Astrocyte (in vitro differentiated cells and primary cell): ENCODE measurements at regions not wholly inside any gene's neighbourhood (a gene's known extent, or its start where the extent isn't known, plus 50 kb on each side); places are given as distances from the start of the nearest gene placed in this dataset.

Source experiments
- DNase-seq: peaks from one replicate; pipeline ENCODE4 v3.0.0-alpha.2; 2010; ENCODE audit warnings: low read depth
- FAIRE-seq: peaks from 2 replicates; lab custom pipeline; 2011; peaks lifted over from hg19 to GRCh38; lab: Jason Lieb, UNC
- H2AFZ ChIP-seq: 2 replicates; pipeline ENCODE4 v1.6.0; 2012; ENCODE audit warnings: low read depth, low read length, inconsistent platforms
- H3K27ac ChIP-seq: 2 replicates; pipeline ENCODE4 v1.5.1; 2011; ENCODE audit warnings: low read depth, low read length, inconsistent platforms
- H3K27me3 ChIP-seq: 2 replicates; pipeline ENCODE4 v1.6.0; 2011; ENCODE audit warnings: low read length, inconsistent platforms; ENCODE audit not compliant: insufficient read depth
- H3K36me3 ChIP-seq: 2 replicates; pipeline ENCODE4 v1.5.1; 2011; ENCODE audit warnings: low read length, inconsistent platforms; ENCODE audit not compliant: insufficient read depth
- H3K4me1 ChIP-seq: 2 replicates; pipeline ENCODE4 v1.5.1; 2011; ENCODE audit warnings: low read length, inconsistent platforms; ENCODE audit not compliant: insufficient read depth
- H3K4me2 ChIP-seq: 2 replicates; pipeline ENCODE4 v1.6.0; 2012; ENCODE audit warnings: low read length, inconsistent platforms
- H3K4me3 ChIP-seq: 2 replicates; pipeline ENCODE4 v1.5.1; 2011; ENCODE audit warnings: low read depth, mild to moderate bottlenecking, low read length, inconsistent platforms; ENCODE audit not compliant: insufficient read depth
- H3K79me2 ChIP-seq: 2 replicates; pipeline ENCODE4 v1.6.0; 2012; ENCODE audit warnings: mild to moderate bottlenecking, low read length, inconsistent platforms; ENCODE audit not compliant: insufficient read depth
- H3K9ac ChIP-seq: 2 replicates; pipeline ENCODE4 v1.6.0; 2012; ENCODE audit warnings: mild to moderate bottlenecking, low read length, inconsistent platforms
- H3K9me3 ChIP-seq: 2 replicates; pipeline ENCODE4 v1.5.1; 2012; ENCODE audit warnings: low read depth, mild to moderate bottlenecking, low read length, inconsistent platforms; ENCODE audit not compliant: insufficient read depth
- H4K20me1 ChIP-seq: 2 replicates; pipeline ENCODE4 v1.6.0; 2012; ENCODE audit warnings: low read length, inconsistent platforms; ENCODE audit not compliant: insufficient read depth
- H3K27ac Mint-ChIP-seq: one replicate; pipeline ENCODE4 v1.8.0; 2021; ENCODE audit warnings: mild to moderate bottlenecking, mixed read lengths; ENCODE audit not compliant: unreplicated experiment
- H3K27me3 Mint-ChIP-seq: one replicate; pipeline ENCODE4 v1.8.0; 2021; ENCODE audit warnings: low read depth, mixed read lengths; ENCODE audit not compliant: unreplicated experiment
- H3K36me3 Mint-ChIP-seq: one replicate; pipeline ENCODE4 v1.8.0; 2021; ENCODE audit warnings: low read depth, mixed read lengths; ENCODE audit not compliant: unreplicated experiment
- H3K4me1 Mint-ChIP-seq: one replicate; pipeline ENCODE4 v1.8.0; 2021; ENCODE audit warnings: low read depth, mixed read lengths; ENCODE audit not compliant: unreplicated experiment
- H3K4me3 Mint-ChIP-seq: one replicate; pipeline ENCODE4 v1.8.0; 2021; ENCODE audit warnings: mild to moderate bottlenecking, moderate library complexity, mixed read lengths; ENCODE audit not compliant: unreplicated experiment
- H3K9me3 Mint-ChIP-seq: one replicate; pipeline ENCODE4 v1.8.0; 2021; ENCODE audit warnings: mild to moderate bottlenecking, mixed read lengths; ENCODE audit not compliant: unreplicated experiment
- CTCF ChIP-seq: IDR thresholded peaks from 2 replicates; pipeline ENCODE4 v1.5.1; 2011; ENCODE audit warnings: low read depth, mild to moderate bottlenecking, inconsistent platforms, low read length, moderate library complexity; ENCODE audit not compliant: insufficient read depth
- EZH2 ChIP-seq: IDR thresholded peaks from 2 replicates; pipeline ENCODE4 v1.6.1; 2012; ENCODE audit warnings: mild to moderate bottlenecking, low read length, inconsistent platforms; ENCODE audit not compliant: insufficient read depth

GRCh38 chr1:60600532-60600931, 481.8 kb upstream of the NFIA start:
- Histone ChIP-seq H4K20me1 (no peaks in the 10 kb centered on the region), H3K9me3 (no peaks in the 10 kb centered on the region), H3K4me1 (peaks cover 11% of the 10 kb centered on the region), H2AFZ (no peak overlapping the region), H3K4me2 (no peak overlapping the region), H3K36me3 (no peaks in the 10 kb centered on the region), H3K27ac (no peak overlapping the region), H3K9ac (no peak overlapping the region), H3K4me3 (no peak overlapping the region), H3K27me3 (no peaks in the 10 kb centered on the region), H3K79me2 (no peaks in the 10 kb centered on the region)
- TF ChIP-seq EZH2, result no peak
- no peak for TF ChIP-seq CTCF
- no peak for DNase-seq
- no peak overlapping the region for H3K27ac Mint-ChIP-seq
- no peak for FAIRE-seq
- peaks cover 7% of the 10 kb centered on the region for H3K4me1 Mint-ChIP-seq
- H3K4me3 Mint-ChIP-seq, result no peak overlapping the region
- H3K9me3 Mint-ChIP-seq, result peaks cover 3% of the 10 kb centered on the region
- no peaks in the 10 kb centered on the region for H3K36me3 Mint-ChIP-seq
- peaks cover 1% of the 10 kb centered on the region for H3K27me3 Mint-ChIP-seq

GRCh38 chr1:60599574-60599973, 482.8 kb upstream of the NFIA start:
- no peaks in the 10 kb centered on the region for H3K27me3 ChIP-seq
- H3K9me3 ChIP-seq, result no peaks in the 10 kb centered on the region
- peaks cover 11% of the 10 kb centered on the region for H3K4me1 ChIP-seq
- no peaks in the 10 kb centered on the region for H4K20me1 ChIP-seq
- H3K9ac ChIP-seq, result no peak overlapping the region
- no peak overlapping the region for H3K4me3 Mint-ChIP-seq
- peaks cover 3% of the 10 kb centered on the region for H3K9me3 Mint-ChIP-seq
- no peaks in the 10 kb centered on the region for H3K79me2 ChIP-seq
- peaks cover 1% of the 10 kb centered on the region for H3K27me3 Mint-ChIP-seq
- no peaks in the 10 kb centered on the region for H3K36me3 ChIP-seq
- H3K4me3 ChIP-seq, result no peak overlapping the region
- H3K27ac ChIP-seq, result no peak overlapping the region
- FAIRE-seq, result no peak
- no peaks in the 10 kb centered on the region for H3K36me3 Mint-ChIP-seq
- TF ChIP-seq CTCF (no peak), EZH2 (no peak)
- H3K4me2 ChIP-seq, result no peak overlapping the region
- no peak overlapping the region for H2AFZ ChIP-seq
- no peak overlapping the region for H3K27ac Mint-ChIP-seq
- DNase-seq, result no peak
- H3K4me1 Mint-ChIP-seq, result peaks cover 7% of the 10 kb centered on the region

- H3K9me3 ChIP-seq, result no peaks in the 10 kb centered on the region
- H3K36me3 ChIP-seq, result no peaks in the 10 kb centered on the region
- no peaks in the 10 kb centered on the region for H3K79me2 ChIP-seq
- DNase-seq (no peak), FAIRE-seq (no peak)
- H3K4me3 ChIP-seq, result no peak overlapping the region
- H3K27me3 ChIP-seq, result no peaks in the 10 kb centered on the region
- TF ChIP-seq CTCF (no peak), EZH2 (no peak)
- no peak overlapping the region for H3K27ac ChIP-seq
- H3K27ac Mint-ChIP-seq, result no peak overlapping the region
- no peak overlapping the region for H3K9ac ChIP-seq
- H3K9me3 Mint-ChIP-seq, result no peaks in the 10 kb centered on the region
- H4K20me1 ChIP-seq, result no peaks in the 10 kb centered on the region
- H3K4me2 ChIP-seq, result peak overlapping the region; percentile 76
- H2AFZ ChIP-seq, result no peak overlapping the region
- H3K4me1 ChIP-seq, result peaks cover 11% of the 10 kb centered on the region
- H3K4me1 Mint-ChIP-seq, result peaks cover 7% of the 10 kb centered on the region
- H3K27me3 Mint-ChIP-seq, result peaks cover 1% of the 10 kb centered on the region
- no peaks in the 10 kb centered on the region for H3K36me3 Mint-ChIP-seq
- H3K4me3 Mint-ChIP-seq, result no peak overlapping the region
Observed at GRCh38 chr1:60598041-60598910, 484.1 kb upstream of the NFIA start.
